ENCODE measurements at regions not wholly inside any gene's neighbourhood (a gene's known extent, or its start where the extent isn't known, plus 50 kb on each side); places are given as distances from the start of the nearest gene placed in this dataset.

GRCh38 chr1:58909914-58910681 lies 126.3 kb upstream of the JUN start:
- no peak for DNase-seq (ENCODE audit: low read depth in 3 of 3)

- no peak for DNase-seq (ENCODE audit: low read depth in 3 of 3)
These were observed 128.1 kb upstream of the JUN start for GRCh38 chr1:58911841-58912499.

DNA sequence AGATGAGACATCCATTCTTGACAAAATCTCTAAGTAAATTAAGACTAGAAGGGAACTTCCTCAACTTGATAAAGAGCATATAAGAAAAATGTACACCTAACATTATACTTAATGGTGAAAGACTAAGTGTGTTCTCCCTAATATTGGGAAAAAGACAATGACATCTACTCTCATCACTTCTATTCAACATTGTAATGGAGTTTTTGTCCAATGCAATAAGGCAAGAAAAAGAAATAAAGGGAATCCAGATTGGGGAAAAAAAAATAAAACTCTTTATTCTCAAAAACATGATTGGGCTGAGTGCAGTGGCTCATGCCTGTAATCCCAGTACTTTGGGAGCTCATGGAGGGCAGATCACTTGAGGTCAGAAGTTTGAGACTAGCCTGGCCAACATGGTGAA lies 131.1 kb upstream of the JUN start:
- DNase-seq (ENCODE audit: low read depth in 3 of 3) = no peak

DNA sequence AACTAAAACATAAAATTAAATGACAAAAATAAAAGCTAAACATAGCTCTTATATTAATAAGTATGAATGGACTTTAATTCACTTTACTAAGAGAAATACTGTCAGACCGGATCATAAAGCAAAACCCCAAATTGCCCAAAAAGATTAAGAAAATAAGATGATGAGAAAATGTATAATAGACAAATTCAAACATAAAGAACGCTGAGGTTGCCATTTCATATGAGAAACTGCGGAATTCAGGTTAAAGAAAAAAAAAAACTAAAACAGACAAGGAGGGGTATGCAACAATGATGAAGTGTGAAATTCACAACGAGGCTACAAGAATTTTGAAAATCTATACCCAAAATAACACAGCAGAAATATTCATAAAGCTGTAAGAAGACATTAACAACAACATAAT lies 133.6 kb upstream of the JUN start:
- DNase-seq (ENCODE audit: low read depth in 3 of 3) = no peak

DNA sequence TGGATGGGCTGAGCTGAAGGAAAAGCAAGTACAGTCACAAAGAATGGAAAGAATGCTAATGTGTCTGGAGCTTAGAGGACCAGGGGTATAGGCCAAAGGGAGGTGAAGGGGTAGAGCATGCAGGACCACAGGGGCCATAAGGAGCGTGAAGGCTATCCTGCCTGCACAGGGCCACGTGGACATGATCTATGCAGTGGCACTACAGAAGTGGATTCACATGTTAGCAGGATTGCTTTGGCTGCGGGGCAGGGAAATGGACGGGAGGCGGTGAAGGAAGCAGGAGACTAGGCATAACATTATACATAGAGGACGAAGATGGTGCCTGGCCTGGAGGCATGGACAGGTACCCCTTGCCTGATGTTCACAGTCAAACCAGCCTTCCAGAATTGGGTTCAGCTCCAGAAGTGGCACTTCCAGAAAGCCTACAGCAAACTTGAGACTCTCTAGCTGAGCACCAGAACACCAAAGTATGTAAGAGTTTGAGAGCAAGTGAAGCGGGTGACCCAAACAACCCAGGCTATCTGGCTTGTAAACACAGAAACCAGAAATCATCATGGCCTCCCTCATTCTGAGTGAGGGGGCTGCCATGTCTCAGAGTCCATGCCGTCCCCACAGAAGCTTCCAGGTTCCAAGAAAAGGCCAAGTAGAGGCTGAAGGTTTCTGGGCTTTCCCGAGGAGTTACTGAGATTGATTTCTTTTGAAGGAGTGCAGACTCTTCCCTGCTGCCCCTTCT lies 135.5 kb upstream of the JUN start:
- DNase-seq (ENCODE audit: low read depth in 3 of 3) = no peak

- DNase-seq (ENCODE audit: low read depth in 3 of 3) = no peak
These were observed 136.1 kb upstream of the JUN start for GRCh38 chr1:58919959-58920321.

- no peak for DNase-seq (ENCODE audit: low read depth in 3 of 3)
These were observed 137.5 kb upstream of the JUN start for GRCh38 chr1:58921342-58921741.

DNA sequence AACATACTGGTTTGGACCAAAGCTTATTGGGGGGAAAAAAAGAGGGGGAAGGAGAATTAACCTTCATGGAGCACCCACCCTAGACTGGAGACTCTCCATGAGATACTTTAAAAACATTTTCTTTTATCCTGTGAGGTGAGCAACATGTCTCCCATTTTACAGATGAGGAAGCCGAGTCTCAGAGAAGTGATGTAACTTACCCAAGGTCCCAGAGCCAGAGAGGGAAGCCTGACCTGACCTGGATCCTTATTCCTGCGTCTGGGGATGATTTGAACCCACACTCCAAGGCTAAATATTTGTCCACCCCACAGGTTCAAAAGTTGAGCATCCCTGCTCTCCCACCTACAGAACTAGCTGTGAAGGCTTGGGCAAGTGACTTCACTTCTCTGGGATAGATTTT lies 137.9 kb upstream of the JUN start:
- no peak for DNase-seq (ENCODE audit: low read depth in 3 of 3)

GRCh38 chr1:58922302-58923089 lies 138.6 kb upstream of the JUN start:
- DNase-seq (ENCODE audit: low read depth in 3 of 3) = no peak

GRCh38 chr1:58923090-58923470 lies 139.2 kb upstream of the JUN start:
- no peak for DNase-seq (ENCODE audit: low read depth in 3 of 3)

- DNase-seq (ENCODE audit: low read depth in 3 of 3) = no peak
These were observed 140.2 kb upstream of the JUN start for GRCh38 chr1:58924016-58924565.

GRCh38 chr1:58924821-58925220 lies 141.0 kb upstream of the JUN start:
- DNase-seq (ENCODE audit: low read depth in 3 of 3) = no peak

- no peak for DNase-seq (ENCODE audit: low read depth in 3 of 3)
These were observed 141.4 kb upstream of the JUN start for GRCh38 chr1:58925247-58925646.

GRCh38 chr1:58926152-58926551 lies 142.3 kb upstream of the JUN start:
- DNase-seq (ENCODE audit: low read depth in 3 of 3) = no peak

DNA sequence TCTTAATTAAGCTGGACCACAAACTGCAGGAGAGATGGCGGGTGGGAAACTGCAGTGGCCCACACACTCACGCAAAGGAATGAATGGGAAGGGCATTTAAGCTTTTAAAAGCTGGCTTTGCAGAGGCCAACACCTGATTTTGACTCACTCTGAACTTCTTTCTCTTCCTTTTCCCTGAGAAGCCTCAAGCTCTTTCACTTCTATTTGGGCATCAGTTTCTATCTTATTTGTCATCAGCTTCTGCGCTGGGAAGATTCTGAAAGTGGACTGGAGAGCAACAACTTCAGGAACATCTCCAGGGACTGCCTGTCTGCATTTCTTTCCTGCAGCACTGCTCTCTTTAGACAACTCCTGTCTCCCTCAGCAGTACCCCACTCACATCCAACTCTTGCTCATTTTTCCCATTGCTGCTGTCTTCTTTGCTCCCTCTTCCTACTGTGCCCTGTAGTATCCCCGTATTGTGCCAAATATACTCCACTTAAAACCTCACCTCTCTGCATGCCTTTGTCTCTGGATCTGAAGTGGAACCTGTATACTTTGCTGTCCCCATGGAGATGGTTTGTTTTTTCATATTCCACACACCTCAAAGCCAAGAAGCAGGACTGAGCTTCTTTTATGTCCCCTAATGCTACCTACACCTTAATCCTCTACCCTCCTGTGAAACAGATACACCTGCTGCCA lies 143.3 kb upstream of the JUN start:
- no peak for DNase-seq (ENCODE audit: low read depth in 3 of 3)

GRCh38 chr1:58927722-58928085 lies 143.9 kb upstream of the JUN start:
- no peak for DNase-seq (ENCODE audit: low read depth in 3 of 3)

DNA sequence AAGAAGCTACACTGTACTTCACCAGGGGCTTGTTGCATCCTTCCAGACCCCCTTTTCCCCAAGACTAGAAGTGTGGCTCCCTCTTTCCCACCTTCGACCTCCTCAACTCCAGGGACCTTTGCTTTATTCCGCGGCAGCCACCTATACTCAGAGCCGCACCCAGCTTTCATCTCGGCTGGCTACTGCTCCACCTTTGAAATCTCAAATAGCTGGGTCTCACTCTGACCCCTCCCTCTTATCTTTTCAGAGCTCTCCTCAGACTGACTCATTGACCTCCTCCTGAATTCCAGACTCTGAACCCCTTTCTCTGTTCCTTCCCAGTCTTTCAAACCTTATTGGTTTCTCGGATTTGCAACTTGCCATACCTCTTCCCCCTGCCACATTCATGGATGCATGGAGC lies 144.7 kb upstream of the JUN start:
- no peak for DNase-seq (ENCODE audit: low read depth in 3 of 3)

- peak; percentile 35 to 83 (median 79) for DNase-seq (ENCODE audit: low read depth in 3 of 3)
These were observed 146.0 kb upstream of the JUN start for GRCh38 chr1:58929671-58930325.

GRCh38 chr1:58931024-58931423 lies 147.2 kb upstream of the JUN start:
- DNase-seq (ENCODE audit: low read depth in 3 of 3) = no peak

DNA sequence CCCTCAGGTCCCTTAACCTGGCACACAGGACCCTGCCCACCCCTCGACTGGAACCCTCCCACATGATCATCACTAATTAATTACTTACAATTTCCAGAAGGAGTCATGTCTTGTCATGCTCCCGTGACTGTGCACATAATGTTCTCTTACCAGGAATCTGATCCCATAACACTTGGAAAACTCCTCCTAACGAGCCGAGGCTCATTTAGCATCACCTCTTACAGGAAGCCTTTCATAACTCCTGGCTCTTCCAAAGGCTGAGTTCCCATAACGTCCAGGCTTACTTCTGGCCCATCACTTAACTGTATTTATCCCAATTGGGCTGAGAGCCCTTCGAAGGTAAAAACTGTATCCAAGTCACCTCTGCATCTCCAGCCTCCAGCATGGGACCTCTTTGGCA lies 147.9 kb upstream of the JUN start:
- DNase-seq (ENCODE audit: low read depth in 3 of 3) = no peak
